Prostate gland (tissue), 2 donors: ENCODE measurements at regions not wholly inside any gene's neighbourhood (a gene's known extent, or its start where the extent isn't known, plus 50 kb on each side); places are given as distances from the start of the nearest gene placed in this dataset.

Experiments used
- DNase-seq: peaks from one replicate; pipeline ENCODE4 v3.0.0-alpha.2; 2019; ENCODE audit warnings: low spot score
- H3K27ac ChIP-seq, 2 donors: fragments of 200-600 bp; sonication (generic); 2 replicates each; pipeline ENCODE4 v1.5.1; 2017 to 2019
- H3K27me3 ChIP-seq: fragments of 200-600 bp; sonication (generic); replicated peaks from 2 replicates; pipeline ENCODE4 v1.5.1; 2019; ENCODE audit not compliant: insufficient read depth
- H3K36me3 ChIP-seq, 2 donors: fragments of 200-600 bp; sonication (generic); 1 replicate in 1 of 2; 2 replicates in 1 of 2; pipeline versions ENCODE4 v1.5.1 to v1.8.1; 2017 to 2019
- H3K4me1 ChIP-seq: fragments of 200-600 bp; sonication (generic); replicated peaks from 2 replicates; pipeline ENCODE4 v1.5.1; 2019
- H3K4me3 ChIP-seq, 2 donors: fragments of 200-600 bp; sonication (generic); 2 replicates each; pipeline ENCODE4 v1.5.1; 2017 to 2019
- H3K9me3 ChIP-seq: fragments of 200-600 bp; sonication (generic); 2 replicates; pipeline ENCODE4 v1.5.1; 2017
- CTCF ChIP-seq, 4 experiments: fragments of 200-600 bp in 2 of 4; fragments of 450-650 bp in 2 of 4; sonication (generic) in 2 of 4; IDR thresholded peaks; 1 replicate in 3 of 4; 2 replicates in 1 of 4; pipeline ENCODE4 v1.5.1; 2016 to 2019; ENCODE audit warnings: antibody characterized with exemption in 4 of 4, mild to moderate bottlenecking in 2 of 4, moderate library complexity in 2 of 4
- POLR2A ChIP-seq: fragments of 450-650 bp; IDR thresholded peaks from one replicate; pipeline ENCODE4 v1.6.1; 2016; ENCODE audit warnings: antibody characterized with exemption, mild to moderate bottlenecking
- POLR2AphosphoS5 ChIP-seq: sonication (generic); formaldehyde crosslinking; IDR thresholded peaks from one replicate; pipeline ENCODE4 v1.6.1; 2017; ENCODE audit warnings: antibody characterized with exemption
- WGBS: methylation state at CpG from one replicate; pipeline ENCODE4 v1.1.5; 2018; 5-methylcytosine and 5-hydroxymethylcytosine counted together
- intact Hi-C: fragments of 100-400 bp; cut with DNase I; formaldehyde crosslinking; loops from one replicate; pipeline ENCODE4 v1.14.2; 2022

GRCh38 chr9:91065231-91066041 lies 263.8 kb downstream of the SYK start:
- no peak for DNase-seq
- H3K4me3 ChIP-seq = no peak overlapping the region
- no peak for TF ChIP-seq POLR2AphosphoS5
- no peak for TF ChIP-seq CTCF (IDR thresholded peaks at IDR 0.05)
- TF ChIP-seq POLR2A = no peak
- 88% methylated on average over 5 of the region's 5 CpGs for WGBS
- intact Hi-C loops = no loop called here
- no peaks in the 10 kb centered on the region for H3K36me3 ChIP-seq
- no peak overlapping the region for H3K27ac ChIP-seq
- H3K4me1 ChIP-seq = no peaks in the 10 kb centered on the region
- no peaks in the 10 kb centered on the region for H3K9me3 ChIP-seq
- no peaks in the 10 kb centered on the region for H3K27me3 ChIP-seq

GRCh38 chr9:91066042-91066415 lies 264.4 kb downstream of the SYK start:
- Histone ChIP-seq H3K4me3 (no peak overlapping the region), H3K27me3 (no peaks in the 10 kb centered on the region), H3K4me1 (no peaks in the 10 kb centered on the region), H3K9me3 (no peaks in the 10 kb centered on the region), H3K27ac (no peak overlapping the region), H3K36me3 (no peaks in the 10 kb centered on the region)
- intact Hi-C loops = no loop called here
- no peak for TF ChIP-seq POLR2A
- TF ChIP-seq POLR2AphosphoS5 = no peak
- TF ChIP-seq CTCF (IDR thresholded peaks at IDR 0.05) = no peak
- no peak for DNase-seq
- 88% methylated on average over 7 of the region's 7 CpGs for WGBS

DNA sequence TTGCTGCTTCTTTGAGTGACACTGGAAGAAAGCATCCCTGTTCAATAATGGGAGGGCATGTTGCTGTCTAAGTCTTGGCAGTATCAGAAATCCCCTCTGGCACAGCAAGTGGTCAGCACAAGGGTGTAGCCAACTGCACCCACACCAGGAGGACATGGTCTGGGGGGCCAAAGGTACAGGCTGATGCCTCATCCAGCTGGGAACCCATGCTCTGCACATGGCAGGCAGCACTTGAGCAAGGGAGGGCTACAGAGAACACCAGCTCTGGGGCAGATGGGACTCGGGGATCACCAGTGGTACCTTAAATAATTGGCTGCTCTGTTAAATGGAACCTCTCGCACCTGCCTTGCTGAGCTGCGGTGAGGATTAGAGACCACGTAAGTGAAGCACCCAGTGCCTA lies 265.2 kb downstream of the SYK start:
- H3K36me3 ChIP-seq = no peaks in the 10 kb centered on the region
- no peaks in the 10 kb centered on the region for H3K27me3 ChIP-seq
- H3K4me1 ChIP-seq = no peaks in the 10 kb centered on the region
- no peak overlapping the region for H3K27ac ChIP-seq
- no peak for TF ChIP-seq POLR2A
- no peak overlapping the region for H3K4me3 ChIP-seq
- 92% methylated on average over 4 of the region's 4 CpGs for WGBS
- intact Hi-C loops = no loop called here
- no peaks in the 10 kb centered on the region for H3K9me3 ChIP-seq
- DNase-seq = no peak

GRCh38 chr9:91067306-91067860 lies 265.8 kb downstream of the SYK start:
- intact Hi-C loops = no loop called here
- WGBS = 86% methylated on average over 4 of the region's 4 CpGs
- Histone ChIP-seq H3K4me3 (no peak overlapping the region), H3K9me3 (no peaks in the 10 kb centered on the region), H3K4me1 (no peaks in the 10 kb centered on the region), H3K27ac (no peak overlapping the region), H3K36me3 (no peaks in the 10 kb centered on the region), H3K27me3 (no peaks in the 10 kb centered on the region)
- no peak for TF ChIP-seq POLR2AphosphoS5
- TF ChIP-seq CTCF (IDR thresholded peaks at IDR 0.05) = no peak
- no peak for TF ChIP-seq POLR2A
- no peak for DNase-seq

DNA sequence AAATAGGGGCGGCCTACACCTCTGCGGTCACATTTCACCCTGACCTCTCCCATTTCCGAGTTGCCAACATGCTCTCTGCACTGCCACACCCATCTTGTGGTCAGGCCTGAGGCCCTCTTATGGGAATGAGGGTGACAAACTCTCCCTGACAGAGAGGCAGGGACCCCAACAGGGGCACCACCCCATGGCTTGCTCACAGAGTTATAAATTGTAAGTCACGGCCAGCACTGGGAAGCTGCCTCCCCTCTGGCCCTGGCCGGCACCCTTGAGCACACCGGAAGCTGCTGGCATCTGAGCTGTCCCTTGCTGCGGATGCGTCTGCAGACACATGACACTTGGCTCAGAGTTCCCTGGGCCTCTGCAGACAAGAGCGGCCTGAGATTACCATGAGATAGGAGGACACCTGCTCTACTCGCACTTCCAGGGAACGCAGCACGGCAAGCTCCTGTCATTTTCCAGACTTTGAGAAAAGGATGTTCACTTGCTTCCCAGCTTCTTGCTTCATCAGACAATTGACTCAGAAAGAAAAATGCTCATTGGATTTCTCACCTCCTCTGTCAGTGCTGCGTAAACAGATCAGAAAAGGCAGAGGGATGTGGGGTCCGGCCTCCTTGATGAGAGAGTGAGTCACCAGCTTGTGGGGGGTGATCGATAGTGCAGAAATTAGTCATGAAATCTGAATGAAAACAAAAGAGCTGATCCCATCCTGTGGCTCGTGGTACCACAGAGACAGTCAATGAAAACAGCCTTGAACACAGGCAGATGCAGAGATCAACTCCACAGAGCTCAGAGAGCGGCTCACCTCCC lies 269.8 kb downstream of the SYK start:
- 73% methylated on average over 17 of the region's 17 CpGs for WGBS
- H3K36me3 ChIP-seq = no peaks in the 10 kb centered on the region
- no peak for DNase-seq
- H3K9me3 ChIP-seq = no peaks in the 10 kb centered on the region
- no peak for TF ChIP-seq CTCF (IDR thresholded peaks at IDR 0.05)
- TF ChIP-seq POLR2A = no peak
- TF ChIP-seq POLR2AphosphoS5 = no peak
- no peaks in the 10 kb centered on the region for H3K27me3 ChIP-seq
- intact Hi-C loops = no loop called here
- H3K27ac ChIP-seq = no peak overlapping the region
- no peak overlapping the region for H3K4me3 ChIP-seq
- H3K4me1 ChIP-seq = no peaks in the 10 kb centered on the region
